ENCODE measurements at regions not wholly inside any gene's neighbourhood (a gene's known extent, or its start where the extent isn't known, plus 50 kb on each side); places are given as distances from the start of the nearest gene placed in this dataset.

DNA sequence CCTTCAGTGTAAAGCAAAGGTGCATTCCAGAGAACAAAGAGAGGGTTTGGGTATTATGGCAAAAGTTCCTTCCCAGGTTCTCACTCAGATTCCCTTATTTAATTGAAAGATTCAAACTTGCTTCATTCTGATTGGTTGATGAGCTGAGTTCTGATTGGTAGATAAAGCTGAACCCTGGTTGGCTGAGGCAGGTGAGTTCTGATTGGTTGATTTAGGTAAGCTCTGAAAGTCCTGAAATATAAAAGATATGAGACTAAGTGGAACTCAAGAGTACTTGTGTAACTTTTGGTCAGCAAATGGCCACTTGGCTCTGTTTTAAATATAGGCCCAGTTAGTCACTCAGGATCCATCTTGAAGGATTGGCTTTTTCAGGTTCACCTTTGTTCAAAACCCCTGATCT is 99.8 kb upstream of the FBXO11 start:
- Mint-ChIP-seq H3K4me1 (ENCODE audit: low read depth, unreplicated experiment) (no peaks in the 10 kb centered on the region), H3K36me3 (ENCODE audit: insufficient read depth, unreplicated experiment) (no peaks in the 10 kb centered on the region), H3K27me3 (ENCODE audit: insufficient read depth, unreplicated experiment) (peaks cover 11% of the 10 kb centered on the region), H3K4me3 (ENCODE audit: unreplicated experiment) (no peak overlapping the region), H3K27ac (ENCODE audit: unreplicated experiment) (no peak overlapping the region), H3K9me3 (ENCODE audit: unreplicated experiment) (no peaks in the 10 kb centered on the region)
- H3K27me3 ChIP-seq (replicated peaks; ENCODE audit: control insufficient read depth, insufficient read depth, low read length): no peaks in the 10 kb centered on the region
- no TSS peak for BruUV-seq (replicated peaks)
- H3K4me3 ChIP-seq (ENCODE audit: low read depth, low read length): no peak overlapping the region
- DNase-seq: no peak
- TF ChIP-seq, protein P1, sequence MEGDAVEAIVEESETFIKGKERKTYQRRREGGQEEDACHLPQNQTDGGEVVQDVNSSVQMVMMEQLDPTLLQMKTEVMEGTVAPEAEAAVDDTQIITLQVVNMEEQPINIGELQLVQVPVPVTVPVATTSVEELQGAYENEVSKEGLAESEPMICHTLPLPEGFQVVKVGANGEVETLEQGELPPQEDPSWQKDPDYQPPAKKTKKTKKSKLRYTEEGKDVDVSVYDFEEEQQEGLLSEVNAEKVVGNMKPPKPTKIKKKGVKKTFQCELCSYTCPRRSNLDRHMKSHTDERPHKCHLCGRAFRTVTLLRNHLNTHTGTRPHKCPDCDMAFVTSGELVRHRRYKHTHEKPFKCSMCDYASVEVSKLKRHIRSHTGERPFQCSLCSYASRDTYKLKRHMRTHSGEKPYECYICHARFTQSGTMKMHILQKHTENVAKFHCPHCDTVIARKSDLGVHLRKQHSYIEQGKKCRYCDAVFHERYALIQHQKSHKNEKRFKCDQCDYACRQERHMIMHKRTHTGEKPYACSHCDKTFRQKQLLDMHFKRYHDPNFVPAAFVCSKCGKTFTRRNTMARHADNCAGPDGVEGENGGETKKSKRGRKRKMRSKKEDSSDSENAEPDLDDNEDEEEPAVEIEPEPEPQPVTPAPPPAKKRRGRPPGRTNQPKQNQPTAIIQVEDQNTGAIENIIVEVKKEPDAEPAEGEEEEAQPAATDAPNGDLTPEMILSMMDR (IDR thresholded peaks at IDR 0.05; ENCODE audit: insufficient read depth in 1 of 2, low read depth in 1 of 2, low read length in 1 of 2, severe bottlenecking in 1 of 2, unreplicated experiment in 1 of 2): no peak
- ChIA-PET POLR2A (no interaction called here), CTCF (no interaction called here)
- H3K4me1 ChIP-seq: no peaks in the 10 kb centered on the region
- intact Hi-C loops (cut with micrococcal nuclease; ENCODE audit: unreplicated experiment): no loop called here
- no peaks in the 10 kb centered on the region for H3K9me3 ChIP-seq
- no peaks in the 10 kb centered on the region for H3K36me3 ChIP-seq (ENCODE audit: control insufficient read depth, insufficient read depth, low read length)

DNA sequence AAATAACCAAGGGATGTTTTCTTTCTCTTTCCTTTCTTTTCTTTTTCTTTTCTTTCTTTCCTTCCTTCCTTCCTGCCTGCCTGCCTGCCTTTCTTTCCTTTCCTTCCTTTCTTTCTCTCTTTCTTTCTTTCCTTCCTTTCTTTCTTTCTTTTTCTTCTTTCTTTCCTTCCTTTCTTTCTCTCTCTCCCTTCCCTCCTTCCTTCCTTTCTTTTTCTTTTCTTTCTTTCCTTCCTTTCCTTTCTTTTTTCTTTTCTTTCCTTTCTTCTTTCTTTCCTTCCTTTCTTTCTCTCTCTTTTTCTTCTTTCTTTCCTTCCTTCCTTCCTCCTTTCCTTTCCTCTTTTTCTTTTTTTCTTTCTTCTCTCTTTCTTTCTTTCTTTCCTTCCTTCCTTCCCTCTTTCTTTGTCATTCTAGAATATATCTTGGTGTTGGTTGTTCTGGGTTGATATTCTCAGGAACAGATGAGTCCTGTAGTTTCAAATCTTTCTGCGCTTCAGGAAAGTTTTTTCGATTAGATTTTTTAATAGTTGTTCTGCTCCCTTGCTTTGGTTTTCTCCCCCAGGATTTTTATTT is 101.5 kb upstream of the FBXO11 start:
- H3K36me3 ChIP-seq (ENCODE audit: control insufficient read depth, insufficient read depth, low read length): no peaks in the 10 kb centered on the region
- no peaks in the 10 kb centered on the region for H3K27me3 ChIP-seq (replicated peaks; ENCODE audit: control insufficient read depth, insufficient read depth, low read length)
- Mint-ChIP-seq H3K4me1 (ENCODE audit: low read depth, unreplicated experiment) (no peaks in the 10 kb centered on the region), H3K27me3 (ENCODE audit: insufficient read depth, unreplicated experiment) (peaks cover 13% of the 10 kb centered on the region), H3K27ac (ENCODE audit: unreplicated experiment) (no peak overlapping the region), H3K36me3 (ENCODE audit: insufficient read depth, unreplicated experiment) (no peaks in the 10 kb centered on the region), H3K9me3 (ENCODE audit: unreplicated experiment) (no peaks in the 10 kb centered on the region), H3K4me3 (ENCODE audit: unreplicated experiment) (no peak overlapping the region)
- TF ChIP-seq, protein P1 (IDR thresholded peaks at IDR 0.05; ENCODE audit: insufficient read depth in 1 of 2, low read depth in 1 of 2, low read length in 1 of 2, severe bottlenecking in 1 of 2, unreplicated experiment in 1 of 2): no peak
- intact Hi-C loops (cut with micrococcal nuclease; ENCODE audit: unreplicated experiment): no loop called here
- no peak for DNase-seq
- ChIA-PET CTCF (no interaction called here), POLR2A (no interaction called here)
- no peaks in the 10 kb centered on the region for H3K9me3 ChIP-seq
- no peaks in the 10 kb centered on the region for H3K4me1 ChIP-seq
- no peak overlapping the region for H3K4me3 ChIP-seq (ENCODE audit: low read depth, low read length)
- BruUV-seq (replicated peaks): no TSS peak

DNA sequence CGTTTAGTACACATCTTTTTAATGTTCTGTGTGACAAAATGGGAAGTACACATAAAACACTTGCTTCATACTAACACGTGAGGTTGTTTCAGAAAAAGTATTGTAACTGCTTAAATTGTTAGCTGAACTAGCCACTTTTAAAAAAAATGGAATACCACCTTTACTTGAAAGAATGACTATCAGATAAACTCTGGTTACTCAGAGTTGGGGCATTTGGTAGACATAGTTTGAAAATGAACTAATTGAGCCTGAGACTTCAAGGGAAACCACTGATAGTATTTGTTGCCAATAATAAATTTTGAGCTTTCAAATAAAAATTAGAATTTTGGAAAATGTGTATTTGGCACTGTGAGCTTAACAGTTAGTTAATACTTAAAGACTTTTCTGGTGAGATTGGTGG is 103.0 kb upstream of the FBXO11 start:
- intact Hi-C loops (cut with micrococcal nuclease; ENCODE audit: unreplicated experiment): no loop called here
- Histone ChIP-seq H3K4me3 (ENCODE audit: low read depth, low read length) (no peak overlapping the region), H3K36me3 (ENCODE audit: control insufficient read depth, insufficient read depth, low read length) (no peaks in the 10 kb centered on the region), H3K9me3 (no peaks in the 10 kb centered on the region), H3K27me3 (replicated peaks; ENCODE audit: control insufficient read depth, insufficient read depth, low read length) (no peaks in the 10 kb centered on the region), H3K4me1 (no peaks in the 10 kb centered on the region)
- no peaks in the 10 kb centered on the region for H3K9me3 Mint-ChIP-seq (ENCODE audit: unreplicated experiment)
- TF ChIP-seq, protein P1 (IDR thresholded peaks at IDR 0.05; ENCODE audit: insufficient read depth in 1 of 2, low read depth in 1 of 2, low read length in 1 of 2, severe bottlenecking in 1 of 2, unreplicated experiment in 1 of 2): no peak
- no peaks in the 10 kb centered on the region for H3K4me1 Mint-ChIP-seq (ENCODE audit: low read depth, unreplicated experiment)
- H3K36me3 Mint-ChIP-seq (ENCODE audit: insufficient read depth, unreplicated experiment): no peaks in the 10 kb centered on the region
- BruUV-seq (replicated peaks): no TSS peak
- H3K4me3 Mint-ChIP-seq (ENCODE audit: unreplicated experiment): no peak overlapping the region
- peaks cover 16% of the 10 kb centered on the region for H3K27me3 Mint-ChIP-seq (ENCODE audit: insufficient read depth, unreplicated experiment)
- no peak overlapping the region for H3K27ac Mint-ChIP-seq (ENCODE audit: unreplicated experiment)
- POLR2A ChIA-PET: no interaction called here
- no peak for DNase-seq
- CTCF ChIA-PET: no interaction called here

Data from Caco-2 (cell line).